Calu3 (cell line): ENCODE measurements at regions not wholly inside any gene's neighbourhood (a gene's known extent, or its start where the extent isn't known, plus 50 kb on each side); places are given as distances from the start of the nearest gene placed in this dataset.

Experiments
- BruUV-seq: library from RNA; stranded (reverse); fragments of 400-500 nt; replicated peaks from 2 replicates; lab custom pipeline; 2021; lab: Mats Ljungman, UMichigan
- CTCF ChIA-PET: fragments of 300-600 bp; sonication (Branson Sonifier 250); formaldehyde crosslinking; loops from one replicate; lab custom pipeline; 2022; ENCODE audit warnings: antibody characterized with exemption; lab: Charles Lee
- DNase-seq: peaks from one replicate; pipeline ENCODE4 v3.0.0; 2022
- H3K27ac Mint-ChIP-seq: one replicate; pipeline ENCODE4 v1.8.0; 2022; ENCODE audit warnings: mixed read lengths; ENCODE audit not compliant: unreplicated experiment
- H3K27me3 Mint-ChIP-seq: one replicate; pipeline ENCODE4 v1.8.0; 2022; ENCODE audit warnings: mixed read lengths; ENCODE audit not compliant: unreplicated experiment
- H3K36me3 Mint-ChIP-seq: one replicate; pipeline ENCODE4 v1.8.0; 2022; ENCODE audit warnings: mild to moderate bottlenecking, moderate library complexity, mixed read lengths; ENCODE audit not compliant: insufficient read depth, unreplicated experiment
- H3K4me1 Mint-ChIP-seq: one replicate; pipeline ENCODE4 v1.8.0; 2022; ENCODE audit warnings: mild to moderate bottlenecking, low read depth, mixed read lengths; ENCODE audit not compliant: unreplicated experiment
- H3K4me3 Mint-ChIP-seq: one replicate; pipeline ENCODE4 v1.8.0; 2022; ENCODE audit warnings: mild to moderate bottlenecking, low read depth, moderate library complexity, mixed read lengths; ENCODE audit not compliant: unreplicated experiment
- H3K9me3 Mint-ChIP-seq: one replicate; pipeline ENCODE4 v1.8.0; 2022; ENCODE audit warnings: low read depth, mixed read lengths; ENCODE audit not compliant: unreplicated experiment
- intact Hi-C: fragments of 100-400 bp; cut with micrococcal nuclease; formaldehyde crosslinking; loops from one replicate; pipeline ENCODE4 v1.10.0; 2022; ENCODE audit not compliant: unreplicated experiment
- TF ChIP-seq, protein P1 (sequence below): fragments of 200-600 bp; IDR thresholded peaks from one replicate; pipeline ENCODE4 v1.8.0; 2022; ENCODE audit warnings: antibody characterized with exemption; ENCODE audit not compliant: unreplicated experiment

DNA sequence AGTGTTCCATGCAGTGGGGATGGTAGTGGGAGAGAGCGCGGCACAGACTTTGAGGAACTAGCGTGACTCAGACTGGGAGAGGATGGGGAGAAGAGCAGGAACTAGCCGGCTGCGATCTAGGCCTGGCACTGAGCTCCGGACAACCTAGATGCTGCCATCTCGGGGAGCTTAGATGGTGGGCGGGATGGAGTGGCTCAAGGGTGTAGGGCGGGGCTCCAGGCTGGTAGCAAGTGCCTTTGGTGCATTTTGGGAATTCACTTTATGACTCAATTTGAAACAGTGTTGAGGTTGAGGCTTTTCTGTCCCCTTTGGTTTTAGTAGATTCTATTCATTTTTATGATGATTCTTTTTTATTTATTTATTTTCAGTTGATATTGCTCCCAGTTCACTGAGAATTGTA is 185.3 kb upstream of the GPR26 start:
- TF ChIP-seq, protein P1, sequence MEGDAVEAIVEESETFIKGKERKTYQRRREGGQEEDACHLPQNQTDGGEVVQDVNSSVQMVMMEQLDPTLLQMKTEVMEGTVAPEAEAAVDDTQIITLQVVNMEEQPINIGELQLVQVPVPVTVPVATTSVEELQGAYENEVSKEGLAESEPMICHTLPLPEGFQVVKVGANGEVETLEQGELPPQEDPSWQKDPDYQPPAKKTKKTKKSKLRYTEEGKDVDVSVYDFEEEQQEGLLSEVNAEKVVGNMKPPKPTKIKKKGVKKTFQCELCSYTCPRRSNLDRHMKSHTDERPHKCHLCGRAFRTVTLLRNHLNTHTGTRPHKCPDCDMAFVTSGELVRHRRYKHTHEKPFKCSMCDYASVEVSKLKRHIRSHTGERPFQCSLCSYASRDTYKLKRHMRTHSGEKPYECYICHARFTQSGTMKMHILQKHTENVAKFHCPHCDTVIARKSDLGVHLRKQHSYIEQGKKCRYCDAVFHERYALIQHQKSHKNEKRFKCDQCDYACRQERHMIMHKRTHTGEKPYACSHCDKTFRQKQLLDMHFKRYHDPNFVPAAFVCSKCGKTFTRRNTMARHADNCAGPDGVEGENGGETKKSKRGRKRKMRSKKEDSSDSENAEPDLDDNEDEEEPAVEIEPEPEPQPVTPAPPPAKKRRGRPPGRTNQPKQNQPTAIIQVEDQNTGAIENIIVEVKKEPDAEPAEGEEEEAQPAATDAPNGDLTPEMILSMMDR: no peak
- CTCF ChIA-PET: no interaction called here
- Mint-ChIP-seq H3K27me3 (peaks cover 49% of the 10 kb centered on the region), H3K4me3 (no peak overlapping the region), H3K9me3 (no peaks in the 10 kb centered on the region), H3K4me1 (no peaks in the 10 kb centered on the region), H3K27ac (no peak overlapping the region), H3K36me3 (no peaks in the 10 kb centered on the region)
- no peak for DNase-seq
- intact Hi-C loops: no loop called here
- no TSS peak for BruUV-seq

DNA sequence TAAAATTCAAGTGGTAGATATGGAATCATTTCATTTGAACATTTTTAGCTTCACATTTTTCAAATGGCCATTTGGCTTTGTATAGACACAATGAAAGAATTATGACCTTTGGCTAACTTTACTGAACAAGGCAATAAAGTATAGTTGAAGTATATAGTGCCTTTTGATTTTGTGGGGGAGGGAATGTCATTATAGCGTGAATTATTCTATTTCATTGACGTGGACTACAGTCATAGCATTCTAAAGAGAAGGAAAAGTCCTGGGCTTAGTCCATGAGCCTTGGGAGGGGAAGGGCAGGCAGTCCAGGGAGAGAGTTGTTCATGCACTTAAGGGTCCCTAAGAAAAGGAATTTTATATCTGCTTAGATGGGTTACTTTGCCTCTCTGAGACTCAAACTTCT is 181.4 kb upstream of the GPR26 start:
- CTCF ChIA-PET: no interaction called here
- H3K27me3 Mint-ChIP-seq: peaks cover 52% of the 10 kb centered on the region
- no TSS peak for BruUV-seq
- intact Hi-C loops: no loop called here
- H3K4me3 Mint-ChIP-seq: no peak overlapping the region
- no peaks in the 10 kb centered on the region for H3K36me3 Mint-ChIP-seq
- H3K9me3 Mint-ChIP-seq: no peaks in the 10 kb centered on the region
- TF ChIP-seq, protein P1: no peak
- no peaks in the 10 kb centered on the region for H3K4me1 Mint-ChIP-seq
- no peak overlapping the region for H3K27ac Mint-ChIP-seq
- no peak for DNase-seq

DNA sequence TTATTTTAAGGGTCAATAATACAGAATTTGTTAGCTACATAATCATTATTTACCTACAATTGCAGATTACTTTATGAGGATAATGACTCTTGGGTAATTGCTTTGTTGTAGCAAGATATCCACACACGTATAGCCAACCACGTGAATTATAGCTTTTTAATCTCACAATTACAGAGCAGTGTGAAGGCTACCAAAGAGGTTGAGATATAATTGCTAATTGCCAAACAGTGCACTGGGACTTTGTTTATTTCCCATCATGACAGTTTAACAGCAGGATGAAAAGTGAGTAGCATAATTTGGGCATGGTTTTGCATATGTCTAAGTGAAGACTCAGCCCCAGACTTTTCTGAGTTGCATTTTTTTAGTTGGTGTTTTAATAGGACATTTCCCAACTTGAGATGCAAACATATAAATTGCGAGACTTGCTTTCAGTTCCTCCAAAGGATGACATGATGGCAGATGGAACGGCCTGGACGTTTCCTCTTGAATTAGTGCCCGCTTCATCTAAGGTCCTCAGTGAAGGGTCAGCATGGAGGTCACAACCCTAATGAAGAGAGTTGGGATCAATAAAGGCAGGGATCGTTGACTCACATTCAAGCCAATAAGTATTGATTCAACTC is 180.7 kb upstream of the GPR26 start:
- H3K27me3 Mint-ChIP-seq: peaks cover 45% of the 10 kb centered on the region
- BruUV-seq: no TSS peak
- H3K27ac Mint-ChIP-seq: no peak overlapping the region
- TF ChIP-seq, protein P1: no peak
- intact Hi-C loops: no loop called here
- no peaks in the 10 kb centered on the region for H3K9me3 Mint-ChIP-seq
- H3K4me1 Mint-ChIP-seq: no peaks in the 10 kb centered on the region
- DNase-seq: no peak
- CTCF ChIA-PET: no interaction called here
- no peak overlapping the region for H3K4me3 Mint-ChIP-seq
- no peaks in the 10 kb centered on the region for H3K36me3 Mint-ChIP-seq

DNA sequence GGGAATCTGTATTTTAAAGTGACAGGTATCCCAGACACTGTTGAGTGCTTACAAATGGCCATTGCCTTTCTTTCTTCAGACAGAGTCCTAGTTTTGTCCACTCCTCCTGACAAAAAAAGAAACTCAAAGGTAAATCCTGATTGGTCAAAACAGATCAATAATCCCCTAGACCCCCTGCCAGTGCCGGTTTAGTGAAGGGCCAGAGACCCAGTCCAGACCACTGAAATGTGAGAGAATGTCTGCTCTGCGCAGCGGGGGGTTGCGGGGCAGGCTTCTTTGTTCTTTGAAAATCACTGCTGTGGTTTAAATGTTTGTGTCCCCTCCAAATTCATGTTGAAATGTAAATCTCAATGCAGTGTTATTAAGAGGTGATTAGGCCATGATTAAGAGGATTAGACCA is 177.7 kb upstream of the GPR26 start:
- TF ChIP-seq, protein P1: no peak
- Mint-ChIP-seq H3K27ac (no peak overlapping the region), H3K9me3 (no peaks in the 10 kb centered on the region), H3K36me3 (no peaks in the 10 kb centered on the region), H3K27me3 (peaks cover 48% of the 10 kb centered on the region), H3K4me1 (no peaks in the 10 kb centered on the region), H3K4me3 (no peak overlapping the region)
- no TSS peak for BruUV-seq
- CTCF ChIA-PET: no interaction called here
- intact Hi-C loops: no loop called here
- DNase-seq: no peak
